ENCODE measurements at regions not wholly inside any gene's neighbourhood (a gene's known extent, or its start where the extent isn't known, plus 50 kb on each side); places are given as distances from the start of the nearest gene placed in this dataset.
"Not testable (repeated sequence)": the region's sequence is repeated elsewhere in the genome, so short reads cannot be mapped to it uniquely, and the experiment has no call there.

GRCh38 chr3:159502986-159503385, 485.6 kb upstream of the IL12A start:
- Histone ChIP-seq H3K27ac (ENCODE audit: low read depth, low read length) (no peak overlapping the region), H3K27me3 (ENCODE audit: control insufficient read depth in 3 of 3, insufficient read depth in 3 of 3, low read length in 3 of 3) (no peaks in the 10 kb centered on the region), H3K36me3 (ENCODE audit: control insufficient read depth in 3 of 3, insufficient read depth in 3 of 3, low read length in 3 of 3) (no peaks in the 10 kb centered on the region), H3K9ac (ENCODE audit: low read depth in 1 of 3, low read length in 3 of 3) (no peak overlapping the region), H3K9me3 (ENCODE audit: control insufficient read depth in 3 of 3, low read length in 3 of 3) (no peaks in the 10 kb centered on the region), H3K4me3 (ENCODE audit: low read length in 3 of 3) (no peak overlapping the region), H3K4me1 (ENCODE audit: control insufficient read depth in 3 of 3, insufficient read depth in 3 of 3, low read length in 3 of 3) (no peaks in the 10 kb centered on the region)

GRCh38 chr3:159510988-159511387, 477.6 kb upstream of the IL12A start:
- H3K36me3 ChIP-seq (ENCODE audit: control insufficient read depth in 3 of 3, insufficient read depth in 3 of 3, low read length in 3 of 3): not testable (repeated sequence)

GRCh38 chr3:159513444-159513843, 475.2 kb upstream of the IL12A start:
- Histone ChIP-seq H3K36me3 (ENCODE audit: control insufficient read depth in 3 of 3, insufficient read depth in 3 of 3, low read length in 3 of 3) (no peaks in the 10 kb centered on the region), H3K4me1 (ENCODE audit: control insufficient read depth in 3 of 3, insufficient read depth in 3 of 3, low read length in 3 of 3) (no peaks in the 10 kb centered on the region), H3K4me3 (ENCODE audit: low read length in 3 of 3) (no peak overlapping the region), H3K9ac (ENCODE audit: low read depth in 1 of 3, low read length in 3 of 3) (no peak overlapping the region), H3K27me3 (ENCODE audit: control insufficient read depth in 3 of 3, insufficient read depth in 3 of 3, low read length in 3 of 3) (no peaks in the 10 kb centered on the region), H3K27ac (ENCODE audit: low read depth, low read length) (no peak overlapping the region), H3K9me3 (ENCODE audit: control insufficient read depth in 3 of 3, low read length in 3 of 3) (no peaks in the 10 kb centered on the region)

More at GRCh38 chr3:159510988-159511387, 477.6 kb upstream of the IL12A start:
- H3K4me3 ChIP-seq (ENCODE audit: low read length in 3 of 3); H3K27me3 ChIP-seq (ENCODE audit: control insufficient read depth in 3 of 3, insufficient read depth in 3 of 3, low read length in 3 of 3); H3K27ac ChIP-seq (ENCODE audit: low read depth, low read length); H3K9me3 ChIP-seq (ENCODE audit: control insufficient read depth in 3 of 3, low read length in 3 of 3); H3K9ac ChIP-seq (ENCODE audit: low read depth in 1 of 3, low read length in 3 of 3); H3K4me1 ChIP-seq (ENCODE audit: control insufficient read depth in 3 of 3, insufficient read depth in 3 of 3, low read length in 3 of 3): not testable (repeated sequence)

GRCh38 chr3:159513867-159514380, 474.7 kb upstream of the IL12A start:
- no peaks in the 10 kb centered on the region for H3K27me3 ChIP-seq (ENCODE audit: control insufficient read depth in 3 of 3, insufficient read depth in 3 of 3, low read length in 3 of 3)
- H3K27ac ChIP-seq (ENCODE audit: low read depth, low read length): no peak overlapping the region
- H3K36me3 ChIP-seq (ENCODE audit: control insufficient read depth in 3 of 3, insufficient read depth in 3 of 3, low read length in 3 of 3): no peaks in the 10 kb centered on the region
- no peak overlapping the region for H3K9ac ChIP-seq (ENCODE audit: low read depth in 1 of 3, low read length in 3 of 3)
- H3K9me3 ChIP-seq (ENCODE audit: control insufficient read depth in 3 of 3, low read length in 3 of 3): no peaks in the 10 kb centered on the region
- H3K4me3 ChIP-seq (ENCODE audit: low read length in 3 of 3): no peak overlapping the region
- H3K4me1 ChIP-seq (ENCODE audit: control insufficient read depth in 3 of 3, insufficient read depth in 3 of 3, low read length in 3 of 3): no peaks in the 10 kb centered on the region

- Histone ChIP-seq H3K4me1 (ENCODE audit: control insufficient read depth in 3 of 3, insufficient read depth in 3 of 3, low read length in 3 of 3) (no peaks in the 10 kb centered on the region), H3K9ac (ENCODE audit: low read depth in 1 of 3, low read length in 3 of 3) (no peak overlapping the region), H3K36me3 (ENCODE audit: control insufficient read depth in 3 of 3, insufficient read depth in 3 of 3, low read length in 3 of 3) (no peaks in the 10 kb centered on the region), H3K27me3 (ENCODE audit: control insufficient read depth in 3 of 3, insufficient read depth in 3 of 3, low read length in 3 of 3) (no peaks in the 10 kb centered on the region), H3K9me3 (ENCODE audit: control insufficient read depth in 3 of 3, low read length in 3 of 3) (no peaks in the 10 kb centered on the region), H3K27ac (ENCODE audit: low read depth, low read length) (no peak overlapping the region), H3K4me3 (ENCODE audit: low read length in 3 of 3) (no peak overlapping the region)
Measured at GRCh38 chr3:159517105-159517504, 471.5 kb upstream of the IL12A start.

GRCh38 chr3:159520638-159521037, 468.0 kb upstream of the IL12A start:
- no peak overlapping the region for H3K9ac ChIP-seq (ENCODE audit: low read depth in 1 of 3, low read length in 3 of 3)
- no peaks in the 10 kb centered on the region for H3K9me3 ChIP-seq (ENCODE audit: control insufficient read depth in 3 of 3, low read length in 3 of 3)
- H3K36me3 ChIP-seq (ENCODE audit: control insufficient read depth in 3 of 3, insufficient read depth in 3 of 3, low read length in 3 of 3): no peaks in the 10 kb centered on the region
- no peaks in the 10 kb centered on the region for H3K4me1 ChIP-seq (ENCODE audit: control insufficient read depth in 3 of 3, insufficient read depth in 3 of 3, low read length in 3 of 3)
- H3K27me3 ChIP-seq (ENCODE audit: control insufficient read depth in 3 of 3, insufficient read depth in 3 of 3, low read length in 3 of 3): no peaks in the 10 kb centered on the region
- H3K27ac ChIP-seq (ENCODE audit: low read depth, low read length): no peak overlapping the region
- no peak overlapping the region for H3K4me3 ChIP-seq (ENCODE audit: low read length in 3 of 3)

- no peaks in the 10 kb centered on the region for H3K36me3 ChIP-seq (ENCODE audit: control insufficient read depth in 3 of 3, insufficient read depth in 3 of 3, low read length in 3 of 3)
- no peaks in the 10 kb centered on the region for H3K9me3 ChIP-seq (ENCODE audit: control insufficient read depth in 3 of 3, low read length in 3 of 3)
- H3K4me3 ChIP-seq (ENCODE audit: low read length in 3 of 3): no peak overlapping the region
- H3K27me3 ChIP-seq (ENCODE audit: control insufficient read depth in 3 of 3, insufficient read depth in 3 of 3, low read length in 3 of 3): no peaks in the 10 kb centered on the region
- H3K27ac ChIP-seq (ENCODE audit: low read depth, low read length): no peak overlapping the region
- no peak overlapping the region for H3K9ac ChIP-seq (ENCODE audit: low read depth in 1 of 3, low read length in 3 of 3)
- H3K4me1 ChIP-seq (ENCODE audit: control insufficient read depth in 3 of 3, insufficient read depth in 3 of 3, low read length in 3 of 3): no peaks in the 10 kb centered on the region
Measured at GRCh38 chr3:159522276-159522675, 466.4 kb upstream of the IL12A start.

- Histone ChIP-seq H3K4me3 (ENCODE audit: low read length in 3 of 3) (no peak overlapping the region), H3K4me1 (ENCODE audit: control insufficient read depth in 3 of 3, insufficient read depth in 3 of 3, low read length in 3 of 3) (no peaks in the 10 kb centered on the region), H3K9ac (ENCODE audit: low read depth in 1 of 3, low read length in 3 of 3) (no peak overlapping the region), H3K9me3 (ENCODE audit: control insufficient read depth in 3 of 3, low read length in 3 of 3) (no peaks in the 10 kb centered on the region), H3K27me3 (ENCODE audit: control insufficient read depth in 3 of 3, insufficient read depth in 3 of 3, low read length in 3 of 3) (no peaks in the 10 kb centered on the region), H3K27ac (ENCODE audit: low read depth, low read length) (no peak overlapping the region), H3K36me3 (ENCODE audit: control insufficient read depth in 3 of 3, insufficient read depth in 3 of 3, low read length in 3 of 3) (no peaks in the 10 kb centered on the region)
Measured at GRCh38 chr3:159528251-159528895, 460.3 kb upstream of the IL12A start.

- Histone ChIP-seq H3K36me3 (ENCODE audit: control insufficient read depth in 3 of 3, insufficient read depth in 3 of 3, low read length in 3 of 3) (no peaks in the 10 kb centered on the region), H3K9me3 (ENCODE audit: control insufficient read depth in 3 of 3, low read length in 3 of 3) (no peaks in the 10 kb centered on the region), H3K4me3 (ENCODE audit: low read length in 3 of 3) (no peak overlapping the region), H3K27me3 (ENCODE audit: control insufficient read depth in 3 of 3, insufficient read depth in 3 of 3, low read length in 3 of 3) (no peaks in the 10 kb centered on the region), H3K27ac (ENCODE audit: low read depth, low read length) (no peak overlapping the region), H3K4me1 (ENCODE audit: control insufficient read depth in 3 of 3, insufficient read depth in 3 of 3, low read length in 3 of 3) (no peaks in the 10 kb centered on the region), H3K9ac (ENCODE audit: low read depth in 1 of 3, low read length in 3 of 3) (no peak overlapping the region)
Measured at GRCh38 chr3:159532577-159532976, 456.1 kb upstream of the IL12A start.

- no peak overlapping the region for H3K27ac ChIP-seq (ENCODE audit: low read depth, low read length)
- H3K4me1 ChIP-seq (ENCODE audit: control insufficient read depth in 3 of 3, insufficient read depth in 3 of 3, low read length in 3 of 3): no peaks in the 10 kb centered on the region
- no peak overlapping the region for H3K9ac ChIP-seq (ENCODE audit: low read depth in 1 of 3, low read length in 3 of 3)
- no peak overlapping the region for H3K4me3 ChIP-seq (ENCODE audit: low read length in 3 of 3)
- H3K27me3 ChIP-seq (ENCODE audit: control insufficient read depth in 3 of 3, insufficient read depth in 3 of 3, low read length in 3 of 3): no peaks in the 10 kb centered on the region
- H3K36me3 ChIP-seq (ENCODE audit: control insufficient read depth in 3 of 3, insufficient read depth in 3 of 3, low read length in 3 of 3): no peaks in the 10 kb centered on the region
- no peaks in the 10 kb centered on the region for H3K9me3 ChIP-seq (ENCODE audit: control insufficient read depth in 3 of 3, low read length in 3 of 3)
Measured at GRCh38 chr3:159534496-159534895, 454.1 kb upstream of the IL12A start.
